ENCODE measurements at regions not wholly inside any gene's neighbourhood (a gene's known extent, or its start where the extent isn't known, plus 50 kb on each side); places are given as distances from the start of the nearest gene placed in this dataset.

DNA sequence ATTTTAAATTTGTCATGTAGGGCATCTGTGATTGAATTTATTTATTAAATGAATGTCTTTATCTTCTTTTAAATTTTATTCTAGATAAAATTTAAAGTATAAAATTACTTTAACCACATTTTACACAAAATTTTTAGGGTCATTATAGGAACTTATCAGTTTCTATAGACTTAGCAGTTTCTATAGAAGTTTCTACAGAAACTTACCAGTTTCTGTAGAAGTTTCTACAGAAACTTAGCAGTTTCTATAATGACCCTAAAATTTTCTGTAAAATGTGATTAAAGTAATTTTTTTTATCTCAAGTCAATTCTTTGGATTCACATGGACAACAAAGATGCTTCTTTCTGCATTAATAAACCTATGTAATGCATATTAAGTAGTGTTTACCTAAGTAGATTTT, 565.9 kb upstream of the TECRL start:
- TF ChIP-seq, protein P1, sequence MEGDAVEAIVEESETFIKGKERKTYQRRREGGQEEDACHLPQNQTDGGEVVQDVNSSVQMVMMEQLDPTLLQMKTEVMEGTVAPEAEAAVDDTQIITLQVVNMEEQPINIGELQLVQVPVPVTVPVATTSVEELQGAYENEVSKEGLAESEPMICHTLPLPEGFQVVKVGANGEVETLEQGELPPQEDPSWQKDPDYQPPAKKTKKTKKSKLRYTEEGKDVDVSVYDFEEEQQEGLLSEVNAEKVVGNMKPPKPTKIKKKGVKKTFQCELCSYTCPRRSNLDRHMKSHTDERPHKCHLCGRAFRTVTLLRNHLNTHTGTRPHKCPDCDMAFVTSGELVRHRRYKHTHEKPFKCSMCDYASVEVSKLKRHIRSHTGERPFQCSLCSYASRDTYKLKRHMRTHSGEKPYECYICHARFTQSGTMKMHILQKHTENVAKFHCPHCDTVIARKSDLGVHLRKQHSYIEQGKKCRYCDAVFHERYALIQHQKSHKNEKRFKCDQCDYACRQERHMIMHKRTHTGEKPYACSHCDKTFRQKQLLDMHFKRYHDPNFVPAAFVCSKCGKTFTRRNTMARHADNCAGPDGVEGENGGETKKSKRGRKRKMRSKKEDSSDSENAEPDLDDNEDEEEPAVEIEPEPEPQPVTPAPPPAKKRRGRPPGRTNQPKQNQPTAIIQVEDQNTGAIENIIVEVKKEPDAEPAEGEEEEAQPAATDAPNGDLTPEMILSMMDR (IDR thresholded peaks at IDR 0.05), result no peak
- TF ChIP-seq EP300 (IDR thresholded peaks at IDR 0.05), result no peak
